Activated CD8-positive, alpha-beta memory T cell treated with anti-CD3 and anti-CD28 coated beads, Interleukin-2, amount 50 U/mL, for 48 hours (primary cell): ENCODE measurements at regions not wholly inside any gene's neighbourhood (a gene's known extent, or its start where the extent isn't known, plus 50 kb on each side); places are given as distances from the start of the nearest gene placed in this dataset.
A peak's percentile ranks its signal among the peaks of the same experiment; 100 is the strongest.
"Not testable (repeated sequence)": the region's sequence is repeated elsewhere in the genome, so short reads cannot be mapped to it uniquely, and the experiment has no call there.

ENCODE experiments used
- DNase-seq: peaks from one replicate; pipeline ENCODE4 v3.0.0-alpha.2; 2020

- no peak for DNase-seq
Measured at GRCh38 chr9:89844535-89844934, 239.7 kb downstream of the GADD45G start.

- DNase-seq = no peak
Measured at GRCh38 chr9:89845321-89845720, 240.5 kb downstream of the GADD45G start.

- DNase-seq = no peak
Measured at GRCh38 chr9:89845862-89846261, 241.1 kb downstream of the GADD45G start.

GRCh38 chr9:89848060-89849040 is 243.5 kb downstream of the GADD45G start:
- DNase-seq = peak; percentile 22

- DNase-seq = peak; percentile 22
Measured at GRCh38 chr9:89849096-89849495, 244.3 kb downstream of the GADD45G start.

GRCh38 chr9:89850153-89850552 is 245.3 kb downstream of the GADD45G start:
- DNase-seq = no peak

GRCh38 chr9:89850631-89851325 is 246.0 kb downstream of the GADD45G start:
- no peak for DNase-seq

GRCh38 chr9:89853161-89853560 is 248.3 kb downstream of the GADD45G start:
- DNase-seq = no peak

GRCh38 chr9:89853931-89854330 is 249.1 kb downstream of the GADD45G start:
- no peak for DNase-seq

- DNase-seq = peak; percentile 7
Measured at GRCh38 chr9:89854715-89855475, 250.1 kb downstream of the GADD45G start.

- peak; percentile 15 for DNase-seq
Measured at GRCh38 chr9:89856296-89856695, 251.5 kb downstream of the GADD45G start.

GRCh38 chr9:89856950-89857349 is 252.1 kb downstream of the GADD45G start:
- DNase-seq = not testable (repeated sequence)

GRCh38 chr9:89859842-89860241 is 255.0 kb downstream of the GADD45G start:
- not testable (repeated sequence) for DNase-seq

- not testable (repeated sequence) for DNase-seq
Measured at GRCh38 chr9:89861371-89861770, 256.6 kb downstream of the GADD45G start.

GRCh38 chr9:89862316-89862715 is 257.5 kb downstream of the GADD45G start:
- no peak for DNase-seq

GRCh38 chr9:89863141-89863540 is 258.3 kb downstream of the GADD45G start:
- DNase-seq = no peak

GRCh38 chr9:89863837-89864236 is 259.0 kb downstream of the GADD45G start:
- DNase-seq = no peak

GRCh38 chr9:89864257-89864656 is 259.4 kb downstream of the GADD45G start:
- no peak for DNase-seq

GRCh38 chr9:89864731-89865130 is 259.9 kb downstream of the GADD45G start:
- DNase-seq = no peak

- DNase-seq = no peak
Measured at GRCh38 chr9:89865357-89865756, 260.5 kb downstream of the GADD45G start.

- no peak for DNase-seq
Measured at GRCh38 chr9:89865981-89866380, 261.2 kb downstream of the GADD45G start.

- DNase-seq = no peak
Measured at GRCh38 chr9:89866701-89867100, 261.9 kb downstream of the GADD45G start.

- DNase-seq = no peak
Measured at GRCh38 chr9:89868100-89868499, 263.3 kb downstream of the GADD45G start.
